Kidney epithelial cell (primary cell): ENCODE measurements at regions not wholly inside any gene's neighbourhood (a gene's known extent, or its start where the extent isn't known, plus 50 kb on each side); places are given as distances from the start of the nearest gene placed in this dataset.

ENCODE experiments used
- DNase-seq: peaks from one replicate; pipeline ENCODE4 v3.0.0-alpha.2; 2010; ENCODE audit warnings: low read depth
- H3K27me3 ChIP-seq: 2 replicates; pipeline ENCODE4 v1.6.0; 2011; ENCODE audit warnings: low read length; ENCODE audit not compliant: control insufficient read depth, insufficient read depth
- H3K36me3 ChIP-seq: 2 replicates; pipeline ENCODE4 v1.5.1; 2011; ENCODE audit warnings: low read length; ENCODE audit not compliant: control insufficient read depth, insufficient read depth
- H3K4me3 ChIP-seq: 2 replicates; pipeline ENCODE4 v1.5.1; 2011; ENCODE audit warnings: low read depth, mild to moderate bottlenecking, control low read depth, low read length
- TF ChIP-seq, protein P1 (sequence below): IDR thresholded peaks from 2 replicates; pipeline ENCODE4 v1.5.1; 2011; ENCODE audit warnings: mild to moderate bottlenecking, moderate library complexity, low read length, control low read depth, inconsistent platforms; ENCODE audit not compliant: insufficient read depth, poor library complexity, severe bottlenecking

DNA sequence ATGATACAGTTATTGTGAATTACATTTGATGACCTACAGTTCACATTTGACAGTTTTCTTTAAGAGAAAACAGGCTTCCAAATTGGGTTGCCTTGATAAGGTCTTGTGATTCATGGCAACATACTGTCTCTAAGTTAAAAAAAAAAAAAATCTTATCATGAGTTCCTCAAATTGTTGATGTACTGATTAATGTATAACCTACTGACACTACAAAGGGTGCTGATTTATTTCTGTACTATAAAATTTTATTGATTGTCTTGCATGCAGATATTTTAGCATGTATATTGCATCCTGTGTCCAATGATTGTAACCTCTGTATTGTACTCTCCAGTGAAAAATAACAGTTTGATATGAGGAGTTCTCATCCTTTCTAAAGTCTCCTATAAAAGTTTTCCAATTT is 197.3 kb upstream of the IVNS1ABP start:
- DNase-seq, result no peak
- no peak overlapping the region for H3K4me3 ChIP-seq
- TF ChIP-seq, protein P1, sequence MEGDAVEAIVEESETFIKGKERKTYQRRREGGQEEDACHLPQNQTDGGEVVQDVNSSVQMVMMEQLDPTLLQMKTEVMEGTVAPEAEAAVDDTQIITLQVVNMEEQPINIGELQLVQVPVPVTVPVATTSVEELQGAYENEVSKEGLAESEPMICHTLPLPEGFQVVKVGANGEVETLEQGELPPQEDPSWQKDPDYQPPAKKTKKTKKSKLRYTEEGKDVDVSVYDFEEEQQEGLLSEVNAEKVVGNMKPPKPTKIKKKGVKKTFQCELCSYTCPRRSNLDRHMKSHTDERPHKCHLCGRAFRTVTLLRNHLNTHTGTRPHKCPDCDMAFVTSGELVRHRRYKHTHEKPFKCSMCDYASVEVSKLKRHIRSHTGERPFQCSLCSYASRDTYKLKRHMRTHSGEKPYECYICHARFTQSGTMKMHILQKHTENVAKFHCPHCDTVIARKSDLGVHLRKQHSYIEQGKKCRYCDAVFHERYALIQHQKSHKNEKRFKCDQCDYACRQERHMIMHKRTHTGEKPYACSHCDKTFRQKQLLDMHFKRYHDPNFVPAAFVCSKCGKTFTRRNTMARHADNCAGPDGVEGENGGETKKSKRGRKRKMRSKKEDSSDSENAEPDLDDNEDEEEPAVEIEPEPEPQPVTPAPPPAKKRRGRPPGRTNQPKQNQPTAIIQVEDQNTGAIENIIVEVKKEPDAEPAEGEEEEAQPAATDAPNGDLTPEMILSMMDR, result no peak
- no peaks in the 10 kb centered on the region for H3K27me3 ChIP-seq
- H3K36me3 ChIP-seq, result no peaks in the 10 kb centered on the region

DNA sequence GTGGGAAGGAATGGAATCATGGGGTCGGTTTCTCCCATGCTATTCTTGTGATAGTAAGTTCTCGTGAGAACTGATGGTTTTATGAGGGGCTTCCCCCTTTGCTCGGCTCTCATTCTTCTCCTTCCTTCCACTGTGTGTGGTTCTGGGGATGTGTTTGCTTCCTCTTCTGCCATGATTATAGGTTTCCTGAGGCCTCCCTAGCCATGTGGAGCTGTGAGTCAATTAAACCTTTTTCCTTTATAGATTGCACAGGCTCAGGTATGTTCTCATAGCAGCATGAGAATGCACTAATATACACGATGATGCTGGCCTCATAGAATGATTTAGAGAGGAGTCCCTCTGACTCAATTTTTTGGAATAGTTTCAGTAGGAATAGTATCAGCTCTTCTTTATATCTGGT is 195.4 kb upstream of the IVNS1ABP start:
- no peak for DNase-seq
- Histone ChIP-seq H3K36me3 (no peaks in the 10 kb centered on the region), H3K27me3 (no peaks in the 10 kb centered on the region), H3K4me3 (no peak overlapping the region)
- TF ChIP-seq, protein P1, result no peak

GRCh38 chr1:185501099-185501498 is 184.1 kb upstream of the IVNS1ABP start:
- no peak for DNase-seq
- Histone ChIP-seq H3K36me3 (no peaks in the 10 kb centered on the region), H3K4me3 (no peak overlapping the region), H3K27me3 (no peaks in the 10 kb centered on the region)
- TF ChIP-seq, protein P1, result no peak

DNA sequence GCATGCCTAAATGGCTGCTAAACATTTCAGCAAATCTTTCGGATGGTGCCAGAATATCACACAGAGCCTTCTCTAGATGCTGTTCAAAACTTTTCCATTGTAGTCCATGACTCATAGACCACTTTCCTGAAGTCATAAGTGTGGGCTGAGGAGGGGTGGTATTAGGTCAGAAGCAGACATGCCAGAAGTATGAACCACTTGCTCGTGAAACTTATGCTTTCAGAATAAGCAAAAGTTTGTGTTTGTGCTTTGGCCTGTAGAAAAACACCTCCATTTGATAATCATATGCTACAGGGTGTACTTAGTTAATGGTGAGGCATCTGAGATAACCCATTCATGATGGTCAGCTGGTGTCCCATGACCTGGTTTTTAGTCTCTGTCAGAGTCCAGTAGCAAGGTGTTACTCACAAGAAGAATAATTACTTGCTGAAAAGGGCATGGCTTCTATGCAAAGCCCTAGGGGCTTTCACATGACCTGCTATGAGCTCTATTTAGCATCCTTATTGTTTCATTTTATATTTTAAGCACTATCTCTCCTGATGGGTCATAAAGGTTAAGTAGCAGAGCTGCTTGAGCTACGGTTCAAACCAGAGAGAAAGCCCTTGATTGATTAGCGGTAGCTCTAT is 183.1 kb upstream of the IVNS1ABP start:
- peak; percentile 78 for DNase-seq
- TF ChIP-seq, protein P1, result no peak
- no peaks in the 10 kb centered on the region for H3K36me3 ChIP-seq
- no peak overlapping the region for H3K4me3 ChIP-seq
- H3K27me3 ChIP-seq, result no peaks in the 10 kb centered on the region

GRCh38 chr1:185498207-185498606 is 181.2 kb upstream of the IVNS1ABP start:
- DNase-seq, result no peak
- Histone ChIP-seq H3K4me3 (no peak overlapping the region), H3K36me3 (no peaks in the 10 kb centered on the region), H3K27me3 (no peaks in the 10 kb centered on the region)
- TF ChIP-seq, protein P1, result no peak

- no peaks in the 10 kb centered on the region for H3K27me3 ChIP-seq
- no peak for DNase-seq
- H3K36me3 ChIP-seq, result no peaks in the 10 kb centered on the region
- TF ChIP-seq, protein P1, result no peak
- no peak overlapping the region for H3K4me3 ChIP-seq
These were observed 180.1 kb upstream of the IVNS1ABP start for GRCh38 chr1:185497177-185497576.
